ENCODE measurements at regions not wholly inside any gene's neighbourhood (a gene's known extent, or its start where the extent isn't known, plus 50 kb on each side); places are given as distances from the start of the nearest gene placed in this dataset.

DNA sequence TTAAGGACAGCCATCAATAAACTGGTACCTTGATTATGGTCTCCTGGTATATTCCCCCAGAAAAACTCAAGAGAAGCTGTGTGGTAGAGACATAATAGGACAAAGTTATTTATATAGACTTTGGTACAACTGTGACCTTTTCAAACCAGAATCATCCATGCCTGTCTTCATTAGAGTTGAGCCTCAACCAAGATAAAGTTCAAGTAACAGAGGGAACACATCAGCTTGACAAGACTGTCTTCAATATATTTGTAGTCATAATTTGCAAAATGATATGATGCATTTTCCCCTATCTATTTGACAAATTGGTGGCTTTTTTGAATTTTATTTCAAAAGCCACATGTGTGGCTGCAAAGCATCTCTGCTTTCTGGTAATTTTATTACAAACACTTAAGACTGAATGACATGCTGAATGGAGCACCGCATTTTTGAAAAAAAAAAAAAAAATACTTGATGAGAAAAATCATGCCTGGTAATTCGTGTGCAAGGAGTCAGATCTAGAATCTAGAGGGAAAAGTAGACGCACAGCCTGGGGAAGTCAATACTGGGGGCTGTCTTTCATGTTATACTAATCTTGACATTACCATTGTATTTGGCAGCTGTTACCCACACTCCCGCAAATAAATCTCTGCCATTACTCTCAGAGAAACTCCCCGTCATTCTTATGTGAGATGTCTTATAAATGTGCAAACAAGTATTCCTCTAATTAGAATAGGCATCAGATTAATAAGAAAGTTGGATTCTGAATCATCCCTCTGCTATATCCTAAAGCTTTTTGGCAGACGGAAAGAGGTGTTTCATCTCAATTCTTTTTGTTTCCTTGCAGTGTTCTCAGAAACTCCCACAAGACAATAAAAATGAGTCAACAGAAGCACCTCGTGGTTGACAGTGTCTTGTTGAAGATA, 554.8 kb upstream of the CBLB start:
- no peak for TF ChIP-seq POLR2AphosphoS5 (IDR thresholded peaks at IDR 0.05)
- TF ChIP-seq, protein P1, sequence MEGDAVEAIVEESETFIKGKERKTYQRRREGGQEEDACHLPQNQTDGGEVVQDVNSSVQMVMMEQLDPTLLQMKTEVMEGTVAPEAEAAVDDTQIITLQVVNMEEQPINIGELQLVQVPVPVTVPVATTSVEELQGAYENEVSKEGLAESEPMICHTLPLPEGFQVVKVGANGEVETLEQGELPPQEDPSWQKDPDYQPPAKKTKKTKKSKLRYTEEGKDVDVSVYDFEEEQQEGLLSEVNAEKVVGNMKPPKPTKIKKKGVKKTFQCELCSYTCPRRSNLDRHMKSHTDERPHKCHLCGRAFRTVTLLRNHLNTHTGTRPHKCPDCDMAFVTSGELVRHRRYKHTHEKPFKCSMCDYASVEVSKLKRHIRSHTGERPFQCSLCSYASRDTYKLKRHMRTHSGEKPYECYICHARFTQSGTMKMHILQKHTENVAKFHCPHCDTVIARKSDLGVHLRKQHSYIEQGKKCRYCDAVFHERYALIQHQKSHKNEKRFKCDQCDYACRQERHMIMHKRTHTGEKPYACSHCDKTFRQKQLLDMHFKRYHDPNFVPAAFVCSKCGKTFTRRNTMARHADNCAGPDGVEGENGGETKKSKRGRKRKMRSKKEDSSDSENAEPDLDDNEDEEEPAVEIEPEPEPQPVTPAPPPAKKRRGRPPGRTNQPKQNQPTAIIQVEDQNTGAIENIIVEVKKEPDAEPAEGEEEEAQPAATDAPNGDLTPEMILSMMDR (IDR thresholded peaks at IDR 0.05), result no peak
- no peak for TF ChIP-seq POLR2A (IDR thresholded peaks at IDR 0.05; ENCODE audit: low read depth)

Data from esophagus muscularis mucosa (tissue), 3 donors.